Erythroblast (primary cell): ENCODE measurements at regions not wholly inside any gene's neighbourhood (a gene's known extent, or its start where the extent isn't known, plus 50 kb on each side); places are given as distances from the start of the nearest gene placed in this dataset.

Experiments used
- GATA1 ChIP-seq: IDR thresholded peaks from 2 replicates; pipeline ENCODE4 v1.6.1; 2011; ENCODE audit warnings: low read depth, mild to moderate bottlenecking, control low read depth, low read length, moderate library complexity
- POLR2A ChIP-seq: IDR thresholded peaks from 2 replicates; pipeline ENCODE4 v1.6.1; 2011; ENCODE audit warnings: mild to moderate bottlenecking, low read length

GRCh38 chr1:14010476-14010875, 310.5 kb downstream of the PRDM2 start:
- TF ChIP-seq POLR2A (no peak), GATA1 (no peak)
